Activated naive CD4-positive, alpha-beta T cell treated with anti-CD3 and anti-CD28 coated beads, Interleukin-2, amount 50 U/mL, for 16 hours (primary cell): ENCODE measurements at regions not wholly inside any gene's neighbourhood (a gene's known extent, or its start where the extent isn't known, plus 50 kb on each side); places are given as distances from the start of the nearest gene placed in this dataset.
A peak's percentile ranks its signal among the peaks of the same experiment; 100 is the strongest.
"Not testable (repeated sequence)": the region's sequence is repeated elsewhere in the genome, so short reads cannot be mapped to it uniquely, and the experiment has no call there.

Experiments
- DNase-seq: peaks from one replicate; pipeline ENCODE4 v3.0.0-alpha.2; 2020

GRCh38 chr7:67361150-67361549 lies 364.5 kb downstream of the TYW1 start:
- DNase-seq = no peak

- no peak for DNase-seq
Observed at GRCh38 chr7:67364441-67365017, 367.9 kb downstream of the TYW1 start.

GRCh38 chr7:67371429-67372305 lies 375.0 kb downstream of the TYW1 start:
- DNase-seq = peak; percentile 28

- DNase-seq = not testable (repeated sequence)
Observed at GRCh38 chr7:67373389-67373788, 376.8 kb downstream of the TYW1 start.

GRCh38 chr7:67375427-67375826 lies 378.8 kb downstream of the TYW1 start:
- no peak for DNase-seq

GRCh38 chr7:67377939-67378862 lies 381.6 kb downstream of the TYW1 start:
- DNase-seq = peak; percentile 48

GRCh38 chr7:67380326-67380725 lies 383.7 kb downstream of the TYW1 start:
- DNase-seq = no peak

- DNase-seq = no peak
Observed at GRCh38 chr7:67380858-67381257, 384.2 kb downstream of the TYW1 start.

- no peak for DNase-seq
Observed at GRCh38 chr7:67387851-67388250, 391.2 kb downstream of the TYW1 start.

GRCh38 chr7:67391168-67391567 lies 394.5 kb downstream of the TYW1 start:
- DNase-seq = no peak

GRCh38 chr7:67392596-67393438 lies 396.2 kb downstream of the TYW1 start:
- no peak for DNase-seq

- DNase-seq = no peak
Observed at GRCh38 chr7:67393903-67394302, 397.3 kb downstream of the TYW1 start.

- DNase-seq = no peak
Observed at GRCh38 chr7:67398916-67399315, 402.3 kb downstream of the TYW1 start.

- no peak for DNase-seq
Observed at GRCh38 chr7:67401492-67401891, 404.9 kb downstream of the TYW1 start.

- DNase-seq = no peak
Observed at GRCh38 chr7:67402280-67402679, 405.6 kb downstream of the TYW1 start.

- no peak for DNase-seq
Observed at GRCh38 chr7:67406976-67407375, 410.3 kb downstream of the TYW1 start.

- no peak for DNase-seq
Observed at GRCh38 chr7:67407392-67408071, 410.9 kb downstream of the TYW1 start.

- DNase-seq = no peak
Observed at GRCh38 chr7:67408109-67408508, 411.5 kb downstream of the TYW1 start.

GRCh38 chr7:67413670-67414069 lies 417.0 kb downstream of the TYW1 start:
- no peak for DNase-seq

- DNase-seq = no peak
Observed at GRCh38 chr7:67414858-67415257, 418.2 kb downstream of the TYW1 start.

- DNase-seq = no peak
Observed at GRCh38 chr7:67422601-67423000, 426.0 kb downstream of the TYW1 start.

GRCh38 chr7:67423065-67423464 lies 426.4 kb downstream of the TYW1 start:
- no peak for DNase-seq
